H1 (cell line): ENCODE measurements at regions not wholly inside any gene's neighbourhood (a gene's known extent, or its start where the extent isn't known, plus 50 kb on each side); places are given as distances from the start of the nearest gene placed in this dataset.

ENCODE experiments used
- CTCF ChIA-PET: fragments of 300-600 bp; sonication (Branson Sonifier 250); formaldehyde crosslinking; loops from one replicate; lab custom pipeline; 2021; ENCODE audit not compliant: partially characterized antibody; lab: Charles Lee
- POLR2A ChIA-PET: fragments of 300-600 bp; sonication (Branson Sonifier 250); formaldehyde crosslinking; loops from one replicate; lab custom pipeline; 2021; ENCODE audit warnings: inconsistent platforms; ENCODE audit not compliant: partially characterized antibody; lab: Charles Lee
- DNase-seq, 2 experiments: peaks; one replicate each; pipeline versions ENCODE4 v3.0.0 to v3.0.0-alpha.2; 2010 to 2022; ENCODE audit warnings: low spot score in 2 of 2, low read depth in 1 of 2, mixed read lengths in 1 of 2
- FAIRE-seq: peaks from 2 replicates; lab custom pipeline; 2011; peaks lifted over from hg19 to GRCh38; lab: Jason Lieb, UNC
- H2AFZ ChIP-seq: 2 replicates; pipeline ENCODE4 v1.8.1; 2012; ENCODE audit warnings: low read length, inconsistent platforms
- H2AK5ac ChIP-seq: 2 replicates; pipeline ENCODE4 v1.6.1; 2013; ENCODE audit warnings: low read depth, low read length
- H2BK120ac ChIP-seq: replicated peaks from 2 replicates; pipeline ENCODE3; 2013; ENCODE audit warnings: low read depth, low read length, inconsistent platforms
- H2BK12ac ChIP-seq: 2 replicates; pipeline ENCODE4 v1.6.1; 2013; ENCODE audit warnings: low read depth, low read length
- H2BK15ac ChIP-seq: 2 replicates; pipeline ENCODE4 v1.6.1; 2013; ENCODE audit warnings: low read length
- H2BK20ac ChIP-seq: 2 replicates; pipeline ENCODE4 v1.6.1; 2013; ENCODE audit warnings: low read length
- H2BK5ac ChIP-seq: 2 replicates; pipeline ENCODE4 v1.6.1; 2013; ENCODE audit warnings: low read depth, low read length
- H3K14ac ChIP-seq: 2 replicates; pipeline ENCODE4 v1.6.1; 2013; ENCODE audit warnings: inconsistent platforms; ENCODE audit not compliant: insufficient read length
- H3K18ac ChIP-seq: 2 replicates; pipeline ENCODE4 v1.6.1; 2013; ENCODE audit warnings: low read length; ENCODE audit errors: extremely low read depth
- H3K23ac ChIP-seq: 2 replicates; pipeline ENCODE4 v1.6.1; 2013; ENCODE audit warnings: inconsistent platforms; ENCODE audit not compliant: insufficient read length
- H3K23me2 ChIP-seq: 2 replicates; pipeline ENCODE4 v1.6.1; 2013; ENCODE audit warnings: low read depth, low read length
- H3K27ac ChIP-seq: 2 replicates; pipeline ENCODE4 v1.6.1; 2011; ENCODE audit warnings: low read depth, low read length, inconsistent platforms
- H3K27me3 ChIP-seq, 4 experiments: replicated peaks in 1 of 4; 1 replicate in 1 of 4; 2 replicates in 3 of 4; pipeline versions ENCODE4 v1.6.1 to v1.8.1; 2011 to 2013; ENCODE audit warnings: low read length in 3 of 4, mild to moderate bottlenecking in 3 of 4, inconsistent platforms in 2 of 4, mixed read lengths in 2 of 4, moderate library complexity in 1 of 4; ENCODE audit not compliant: control insufficient read depth in 3 of 4, insufficient read depth in 3 of 4; ENCODE audit errors: extremely low read depth in 1 of 4
- H3K36me3 ChIP-seq, 4 experiments: 2 replicates each; pipeline versions ENCODE4 v1.6.1 to v1.8.1; 2011 to 2013; ENCODE audit warnings: mild to moderate bottlenecking in 4 of 4, low read length in 3 of 4, moderate library complexity in 2 of 4, control low read depth in 1 of 4, inconsistent platforms in 1 of 4; ENCODE audit not compliant: insufficient read depth in 4 of 4, control insufficient read depth in 2 of 4
- H3K4ac ChIP-seq: replicated peaks from 2 replicates; pipeline ENCODE3; 2013; ENCODE audit warnings: low read length, low read depth, mixed read lengths, inconsistent platforms; ENCODE audit not compliant: insufficient read length
- H3K4me1 ChIP-seq, 4 experiments: replicated peaks in 1 of 4; 1 replicate in 1 of 4; 2 replicates in 3 of 4; pipeline versions ENCODE4 v1.6.1 to v1.8.1; 2011 to 2013; ENCODE audit warnings: low read length in 3 of 4, inconsistent platforms in 2 of 4, mixed read lengths in 1 of 4; ENCODE audit not compliant: insufficient read depth in 4 of 4, control insufficient read depth in 3 of 4
- H3K4me2 ChIP-seq, 2 experiments: 2 replicates each; pipeline versions ENCODE4 v1.6.1 to v1.8.1; 2011 to 2013; ENCODE audit warnings: low read depth in 2 of 2, low read length in 2 of 2, control low read depth in 1 of 2, inconsistent platforms in 1 of 2, mild to moderate bottlenecking in 1 of 2; ENCODE audit not compliant: insufficient read depth in 1 of 2
- H3K4me3 ChIP-seq, 4 experiments: fragments of 200-600, 300-600 bp in 1 of 4; sonication (generic), shearing (Covaris generic), sonication (Bioruptor Twin) in 1 of 4; 2 replicates each; pipeline versions ENCODE4 v1.5.1 to v1.8.1; 2011 to 2016; ENCODE audit warnings: low read length in 4 of 4, low read depth in 3 of 4, control low read depth in 2 of 4, inconsistent platforms in 2 of 4, mild to moderate bottlenecking in 2 of 4, mixed read lengths in 1 of 4, moderate library complexity in 1 of 4; ENCODE audit not compliant: insufficient read depth in 2 of 4; ENCODE audit errors: extremely low read depth in 1 of 4
- H3K56ac ChIP-seq: replicated peaks from 2 replicates; pipeline ENCODE3; 2013; ENCODE audit warnings: low read depth, mild to moderate bottlenecking, mixed read lengths, low read length, inconsistent platforms; ENCODE audit not compliant: insufficient read length
- H3K79me1 ChIP-seq: 2 replicates; pipeline ENCODE4 v1.6.1; 2013; ENCODE audit warnings: low read depth, low read length, control low read depth
- H3K79me2 ChIP-seq, 2 experiments: 2 replicates each; pipeline versions ENCODE4 v1.6.1 to v1.8.1; 2012 to 2013; ENCODE audit warnings: low read length in 2 of 2, mild to moderate bottlenecking in 2 of 2, inconsistent platforms in 1 of 2; ENCODE audit not compliant: insufficient read depth in 2 of 2, control insufficient read depth in 1 of 2
- H3K9ac ChIP-seq, 4 experiments: replicated peaks in 1 of 4; 1 replicate in 1 of 4; 2 replicates in 3 of 4; pipeline versions ENCODE4 v1.6.1 to v1.8.1; 2011 to 2013; ENCODE audit warnings: low read depth in 3 of 4, low read length in 3 of 4, control low read depth in 2 of 4, mild to moderate bottlenecking in 2 of 4, moderate library complexity in 2 of 4, inconsistent platforms in 1 of 4; ENCODE audit errors: extremely low read depth in 1 of 4
- H3K9me3 ChIP-seq, 2 experiments: 2 replicates each; pipeline versions ENCODE4 v1.6.1 to v1.8.1; 2012 to 2013; ENCODE audit warnings: mild to moderate bottlenecking in 2 of 2, moderate library complexity in 2 of 2, control low read depth in 1 of 2, inconsistent platforms in 1 of 2, low read depth in 1 of 2, low read length in 1 of 2, mixed read lengths in 1 of 2; ENCODE audit not compliant: insufficient read depth in 2 of 2
- H4K20me1 ChIP-seq, 2 experiments: replicated peaks in 1 of 2; 2 replicates each; pipeline versions ENCODE3 to v1.8.1; 2011 to 2013; ENCODE audit warnings: inconsistent platforms in 2 of 2, low read length in 2 of 2, mild to moderate bottlenecking in 1 of 2; ENCODE audit not compliant: insufficient read depth in 2 of 2, control insufficient read depth in 1 of 2
- H4K5ac ChIP-seq: 2 replicates; pipeline ENCODE4 v1.6.1; 2013; ENCODE audit warnings: low read length, low read depth, mixed read lengths, inconsistent platforms; ENCODE audit not compliant: insufficient read length
- H4K8ac ChIP-seq: 2 replicates; pipeline ENCODE4 v1.8.0; 2013; ENCODE audit warnings: mild to moderate bottlenecking, moderate library complexity, low read length, inconsistent platforms; ENCODE audit not compliant: insufficient read depth; ENCODE audit errors: extremely low read depth
- H4K91ac ChIP-seq: replicated peaks from 2 replicates; pipeline ENCODE3; 2013; ENCODE audit warnings: low read length, mixed read lengths, inconsistent platforms; ENCODE audit not compliant: insufficient read length
- BCL11A ChIP-seq, 2 experiments: IDR thresholded peaks; one replicate each; pipeline ENCODE4 v1.6.1; 2011; ENCODE audit warnings: low read depth in 2 of 2, low read length in 2 of 2, mild to moderate bottlenecking in 2 of 2
- BRCA1 ChIP-seq: IDR thresholded peaks from 2 replicates; pipeline ENCODE4 v1.6.1; 2012; ENCODE audit warnings: low read depth, low read length, improper control_type of control experiment
- HDAC2 ChIP-seq, 2 experiments: fragments of 300-600 bp in 1 of 2; sonication (generic) in 1 of 2; IDR thresholded peaks; 2 replicates each; pipeline ENCODE4 v1.6.1; 2011 to 2012; ENCODE audit warnings: low read depth in 2 of 2, low read length in 2 of 2, mild to moderate bottlenecking in 2 of 2, moderate library complexity in 2 of 2, borderline replicate concordance in 1 of 2, inconsistent platforms in 1 of 2
- TCF12 ChIP-seq: IDR thresholded peaks from 2 replicates; pipeline ENCODE4 v1.6.1; 2011; ENCODE audit warnings: low read depth, mild to moderate bottlenecking, low read length
- ZNF274 ChIP-seq: IDR thresholded peaks from 2 replicates; pipeline ENCODE4 v1.7.0; 2012; ENCODE audit warnings: low read length, borderline replicate concordance; ENCODE audit errors: extremely low read depth
- WGBS, 2 experiments: shearing (Covaris generic) in 1 of 2; methylation state at CpG; one replicate each; pipeline versions ENCODE4 v1.1.6 to v1.1.7; 2013 to 2015; ENCODE audit warnings: low lambda C conversion rate in 2 of 2, mixed read lengths in 2 of 2, inconsistent platforms in 1 of 2, low coverage in 1 of 2, missing lambda C conversion rate in 1 of 2; ENCODE audit not compliant: insufficient replicate concordance in 2 of 2, insufficient coverage in 1 of 2, insufficient read length in 1 of 2; ENCODE audit errors: extremely low coverage in 1 of 2, missing lambda C conversion rate in 1 of 2; 5-methylcytosine and 5-hydroxymethylcytosine counted together

DNA sequence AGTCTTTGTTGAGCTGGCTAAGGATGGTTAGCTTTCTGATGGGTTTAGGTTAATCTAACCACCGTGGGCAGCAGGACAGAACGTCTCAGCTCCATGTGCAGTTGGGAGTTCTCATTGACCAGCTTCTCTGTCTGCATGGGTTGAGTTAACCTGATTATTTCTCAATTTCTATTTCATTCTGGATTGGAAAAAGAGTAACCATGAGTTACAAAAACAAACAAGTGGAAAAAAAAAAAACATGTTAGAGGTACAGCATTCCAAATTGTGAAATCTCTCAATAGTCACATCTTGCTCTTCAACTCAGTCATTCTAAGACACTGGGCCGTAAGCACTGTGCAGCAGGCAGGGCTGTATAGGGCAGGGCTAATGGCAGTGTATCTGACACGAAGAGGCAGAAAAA lies 343.7 kb upstream of the KLF4 start:
- Histone ChIP-seq H4K91ac (no peak overlapping the region), H3K23me2 (no peaks in the 10 kb centered on the region; the same call in 1 of the 2 replicates), H2BK12ac (no peak overlapping the region), H3K79me2 (no peaks in the 10 kb centered on the region), H3K14ac (no peak overlapping the region), H3K4me1 (no peaks in the 10 kb centered on the region), H4K20me1 (no peaks in the 10 kb centered on the region), H3K27ac (no peak overlapping the region), H3K9ac (no peak overlapping the region), H4K5ac (no peak overlapping the region), H2BK5ac (no peak overlapping the region), H3K9me3 (no peaks in the 10 kb centered on the region), H3K4me2 (no peak overlapping the region), H3K4me3 (no peak overlapping the region), H3K23ac (no peak overlapping the region), H3K27me3 (no peaks in the 10 kb centered on the region), H2BK15ac (no peak overlapping the region), H4K8ac (no peak overlapping the region), H2BK20ac (no peak overlapping the region), H2BK120ac (no peak overlapping the region), H3K18ac (no peak overlapping the region), H3K36me3 (no peaks in the 10 kb centered on the region), H3K79me1 (no peaks in the 10 kb centered on the region), H3K4ac (no peak overlapping the region), H2AFZ (no peak overlapping the region), H3K56ac (no peak overlapping the region), H2AK5ac (no peak overlapping the region)
- DNase-seq = no peak
- 75% methylated on average over 4 of the region's 4 CpGs; no CpG with 5 or more reads in 1 of the 2 experiments for WGBS, 2 experiments
- ChIA-PET CTCF (no interaction called here), POLR2A (no interaction called here)
- no peak for FAIRE-seq
- TF ChIP-seq BRCA1 = no peak
- no peak for TF ChIP-seq HDAC2 (IDR thresholded peaks at IDR 0.05; ENCODE audit: borderline replicate concordance in 1 of 2, low read depth in 2 of 2, low read length in 2 of 2)
- TF ChIP-seq ZNF274 = no peak
- no peak for TF ChIP-seq TCF12
- no peak for TF ChIP-seq BCL11A (IDR thresholded peaks at IDR 0.05; ENCODE audit: low read depth in 2 of 2, low read length in 2 of 2)
